ENCODE measurements at regions not wholly inside any gene's neighbourhood (a gene's known extent, or its start where the extent isn't known, plus 50 kb on each side); places are given as distances from the start of the nearest gene placed in this dataset.
A peak's percentile ranks its signal among the peaks of the same experiment; 100 is the strongest.

DNA sequence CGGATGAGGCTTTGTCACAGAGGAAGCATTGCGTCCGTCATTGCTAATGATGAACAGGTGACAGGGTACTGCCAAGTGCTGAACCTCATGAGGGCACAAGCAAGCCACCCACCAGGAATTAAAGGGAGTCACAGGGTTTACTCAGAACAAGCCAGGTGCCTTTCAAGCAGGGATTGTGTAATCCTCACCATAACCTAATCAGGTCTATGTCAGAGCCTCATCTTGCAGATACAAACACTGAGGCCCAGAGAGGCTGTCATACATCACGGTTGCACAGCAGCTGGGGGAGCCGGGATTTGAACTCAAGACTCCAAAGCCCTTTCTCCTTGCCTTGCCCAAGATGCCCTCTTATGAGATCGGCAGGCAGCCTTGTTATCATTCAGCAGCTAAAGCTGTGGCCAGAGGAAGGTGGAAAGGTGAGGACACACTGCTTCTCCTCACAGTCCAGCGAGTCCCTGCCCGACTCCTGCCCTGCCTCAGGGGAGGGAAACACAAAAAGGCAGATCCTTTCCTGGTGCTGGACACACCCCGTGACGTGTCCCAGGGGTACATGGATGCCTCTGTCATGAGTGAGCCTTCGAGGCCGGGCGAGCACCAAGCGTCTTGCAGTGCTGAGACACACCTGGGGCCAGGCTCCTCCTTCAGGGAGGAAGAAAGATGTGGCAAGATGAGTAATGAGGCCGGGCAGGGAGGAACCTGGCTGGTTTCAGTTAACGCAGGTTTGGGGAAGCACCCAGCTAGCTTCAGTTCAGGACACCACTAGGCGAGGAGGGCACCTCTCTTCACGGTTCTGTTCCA is 214.9 kb downstream of the LY86 start:
- no TSS peak for BruUV-seq (replicated peaks)
- CTCF ChIA-PET (ENCODE audit: low intra/inter-chr PET ratio) = no interaction called here
- no peak for FAIRE-seq

More for the DNA sequence above, 214.9 kb downstream of the LY86 start:
- Histone ChIP-seq H3K79me2 (ENCODE audit: control insufficient read depth, insufficient read depth, low read length) (no peaks in the 10 kb centered on the region), H3K4me1 (replicated peaks in 1 of 2; ENCODE audit: control insufficient read depth in 2 of 2, insufficient read depth in 2 of 2, low read length in 2 of 2) (peaks cover 0 to 3% of the 10 kb centered on the region in 2 experiments; a peak in 2 of 5 replicates), H3K4me2 (ENCODE audit: insufficient read depth, low read length) (peak overlapping the region; percentile 6; the same call in 1 of the 2 replicates), H3K36me3 (ENCODE audit: control insufficient read depth, insufficient read depth, low read length) (no peaks in the 10 kb centered on the region), H3K27me3 (ENCODE audit: control insufficient read depth in 2 of 2, insufficient read depth in 2 of 2, low read length in 2 of 2) (peaks cover 34 to 64% of the 10 kb centered on the region in 2 experiments; a peak in 4 of 5 replicates), H2AFZ (ENCODE audit: low read depth, low read length) (no peak overlapping the region), H3K9me3 (replicated peaks; ENCODE audit: control insufficient read depth, insufficient read depth, low read depth, low read length) (no peaks in the 10 kb centered on the region), H3K27ac (ENCODE audit: extremely low read depth, low read depth, low read length) (no peak overlapping the region), H3K9ac (ENCODE audit: insufficient read depth in 1 of 2, low read depth in 2 of 2, low read length in 2 of 2) (0 out of 4 replicates have a peak overlapping the region, but pooled peaks of 1 of the 2 experiments have one; percentile 15), H3K9me1 (ENCODE audit: control insufficient read depth, insufficient read depth, low read length) (no peaks in the 10 kb centered on the region), H4K20me1 (replicated peaks; ENCODE audit: control insufficient read depth, insufficient read depth, low read length) (no peaks in the 10 kb centered on the region), H3K4me3 (no peak overlapping the region)
- POLR2A ChIA-PET = interaction anchor here (0.6 kb wide), 2 partner anchors 12 to 91 kb away, joined by 3 read pairs; no protein-coding TSS in a partner anchor
- TF ChIP-seq CTBP1 (IDR thresholded peaks at IDR 0.05; ENCODE audit: borderline replicate concordance) = peak; percentile 17; the same call in 1 of the 2 replicates
- peak; percentile 41 for TF ChIP-seq MEIS2 (IDR thresholded peaks at IDR 0.05; ENCODE audit: partially characterized antibody)
- TF ChIP-seq, protein P1, sequence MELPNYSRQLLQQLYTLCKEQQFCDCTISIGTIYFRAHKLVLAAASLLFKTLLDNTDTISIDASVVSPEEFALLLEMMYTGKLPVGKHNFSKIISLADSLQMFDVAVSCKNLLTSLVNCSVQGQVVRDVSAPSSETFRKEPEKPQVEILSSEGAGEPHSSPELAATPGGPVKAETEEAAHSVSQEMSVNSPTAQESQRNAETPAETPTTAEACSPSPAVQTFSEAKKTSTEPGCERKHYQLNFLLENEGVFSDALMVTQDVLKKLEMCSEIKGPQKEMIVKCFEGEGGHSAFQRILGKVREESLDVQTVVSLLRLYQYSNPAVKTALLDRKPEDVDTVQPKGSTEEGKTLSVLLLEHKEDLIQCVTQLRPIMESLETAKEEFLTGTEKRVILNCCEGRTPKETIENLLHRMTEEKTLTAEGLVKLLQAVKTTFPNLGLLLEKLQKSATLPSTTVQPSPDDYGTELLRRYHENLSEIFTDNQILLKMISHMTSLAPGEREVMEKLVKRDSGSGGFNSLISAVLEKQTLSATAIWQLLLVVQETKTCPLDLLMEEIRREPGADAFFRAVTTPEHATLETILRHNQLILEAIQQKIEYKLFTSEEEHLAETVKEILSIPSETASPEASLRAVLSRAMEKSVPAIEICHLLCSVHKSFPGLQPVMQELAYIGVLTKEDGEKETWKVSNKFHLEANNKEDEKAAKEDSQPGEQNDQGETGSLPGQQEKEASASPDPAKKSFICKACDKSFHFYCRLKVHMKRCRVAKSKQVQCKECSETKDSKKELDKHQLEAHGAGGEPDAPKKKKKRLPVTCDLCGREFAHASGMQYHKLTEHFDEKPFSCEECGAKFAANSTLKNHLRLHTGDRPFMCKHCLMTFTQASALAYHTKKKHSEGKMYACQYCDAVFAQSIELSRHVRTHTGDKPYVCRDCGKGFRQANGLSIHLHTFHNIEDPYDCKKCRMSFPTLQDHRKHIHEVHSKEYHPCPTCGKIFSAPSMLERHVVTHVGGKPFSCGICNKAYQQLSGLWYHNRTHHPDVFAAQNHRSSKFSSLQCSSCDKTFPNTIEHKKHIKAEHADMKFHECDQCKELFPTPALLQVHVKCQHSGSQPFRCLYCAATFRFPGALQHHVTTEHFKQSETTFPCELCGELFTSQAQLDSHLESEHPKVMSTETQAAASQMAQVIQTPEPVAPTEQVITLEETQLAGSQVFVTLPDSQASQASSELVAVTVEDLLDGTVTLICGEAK (IDR thresholded peaks at IDR 0.05) = no peak
- TF ChIP-seq, protein P1 (CRISPR knock-in tag; IDR thresholded peaks at IDR 0.05) = no peak
- peak; percentile 74 for TF ChIP-seq CEBPB (tag; IDR thresholded peaks at IDR 0.05)
- TF ChIP-seq BHLHE40 (IDR thresholded peaks at IDR 0.05; ENCODE audit: low read length) = no peak
- TF ChIP-seq, protein P2, sequence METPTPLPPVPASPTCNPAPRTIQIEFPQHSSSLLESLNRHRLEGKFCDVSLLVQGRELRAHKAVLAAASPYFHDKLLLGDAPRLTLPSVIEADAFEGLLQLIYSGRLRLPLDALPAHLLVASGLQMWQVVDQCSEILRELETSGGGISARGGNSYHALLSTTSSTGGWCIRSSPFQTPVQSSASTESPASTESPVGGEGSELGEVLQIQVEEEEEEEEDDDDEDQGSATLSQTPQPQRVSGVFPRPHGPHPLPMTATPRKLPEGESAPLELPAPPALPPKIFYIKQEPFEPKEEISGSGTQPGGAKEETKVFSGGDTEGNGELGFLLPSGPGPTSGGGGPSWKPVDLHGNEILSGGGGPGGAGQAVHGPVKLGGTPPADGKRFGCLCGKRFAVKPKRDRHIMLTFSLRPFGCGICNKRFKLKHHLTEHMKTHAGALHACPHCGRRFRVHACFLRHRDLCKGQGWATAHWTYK (CRISPR knock-in tag; IDR thresholded peaks at IDR 0.05) = no peak
- TF ChIP-seq CEBPG (CRISPR knock-in tag; IDR thresholded peaks at IDR 0.05) = no peak; the same call in 1 of the 2 replicates
- TF ChIP-seq CEBPG (tag; conservative IDR thresholded peaks at IDR 0.05 in 1 of 2, IDR thresholded peaks at IDR 0.05 in 1 of 2) = peak in 1 of 2 experiments; percentile 31; a peak in 1 of 4 replicates
- peak; percentile 43 for TF ChIP-seq ZFP36 (IDR thresholded peaks at IDR 0.05; ENCODE audit: low read depth, low read length, partially characterized antibody)
- in situ Hi-C loops (cut with MboI) (no loop called here), intact Hi-C loops (cut with micrococcal nuclease) (no loop called here)
- ATAC-seq (peak; percentile 21; the same call in 2 of the 3 replicates), DNase-seq (ENCODE audit: extremely low read depth in 1 of 4, low spot score in 3 of 4) (no peak)
- 6% methylated on average over 15 of the region's 18 CpGs for WGBS (ENCODE audit: insufficient coverage, low coverage, missing lambda C conversion rate)

Measured in K562 (cell line).